BLaER1 treated with 17β-estradiol and CSF1 and Interleukin-3, amounts not matched to agents 10 nM and 100 nM (cell line): ENCODE measurements at regions not wholly inside any gene's neighbourhood (a gene's known extent, or its start where the extent isn't known, plus 50 kb on each side); places are given as distances from the start of the nearest gene placed in this dataset.

Experiments
- H3K27ac ChIP-seq, 11 experiments: shearing (Covaris generic); formaldehyde crosslinking; 2 replicates each; pipeline ENCODE4 v1.8.1; 2022
- H3K27me3 ChIP-seq, 11 experiments: shearing (Covaris generic); formaldehyde crosslinking; 2 replicates each; pipeline ENCODE4 v1.8.1; 2022
- H3K36me3 ChIP-seq, 11 experiments: shearing (Covaris generic); formaldehyde crosslinking; 2 replicates each; pipeline ENCODE4 v1.8.1; 2022
- H3K4me1 ChIP-seq, 10 experiments: shearing (Covaris generic); formaldehyde crosslinking; 2 replicates each; pipeline ENCODE4 v1.8.1; 2022
- H3K4me2 ChIP-seq, 11 experiments: shearing (Covaris generic); formaldehyde crosslinking; 2 replicates each; pipeline ENCODE4 v1.8.1; 2022
- H3K4me3 ChIP-seq, 10 experiments: shearing (Covaris generic); formaldehyde crosslinking; 2 replicates each; pipeline ENCODE4 v1.8.1; 2022
- H3K9ac ChIP-seq, 11 experiments: shearing (Covaris generic); formaldehyde crosslinking; 2 replicates each; pipeline ENCODE4 v1.8.1; 2022
- H3K9me3 ChIP-seq, 11 experiments: shearing (Covaris generic); formaldehyde crosslinking; replicated peaks in 1 of 11; 2 replicates each; pipeline ENCODE4 v1.8.1; 2022
- H4K20me1 ChIP-seq, 11 experiments: shearing (Covaris generic); formaldehyde crosslinking; 2 replicates each; pipeline ENCODE4 v1.8.1; 2022
- Cebpa-rat ChIP-seq, 11 experiments: shearing (Covaris generic); IDR thresholded peaks; 2 replicates each; pipeline ENCODE4 v1.8.1; 2022

DNA sequence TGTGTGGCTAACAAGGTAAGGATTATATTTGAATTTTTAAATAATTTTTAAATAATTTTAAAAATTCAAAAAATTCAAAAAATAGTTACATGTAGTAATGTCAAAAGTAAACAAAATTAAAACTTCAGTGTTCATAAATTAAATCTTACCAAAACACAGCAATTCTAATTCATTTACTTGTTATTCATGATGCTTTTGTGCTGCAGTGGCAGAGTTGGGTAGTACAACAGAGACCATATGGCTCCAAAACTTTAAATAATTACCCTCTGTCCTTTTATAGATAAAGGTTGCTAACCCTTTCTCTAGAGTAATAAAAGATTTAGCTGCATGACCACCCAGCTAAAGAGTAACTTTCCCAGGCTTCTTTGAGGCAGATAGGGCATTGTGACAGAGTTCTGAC lies 1355.6 kb downstream of the FSTL5 start:
- H3K27ac ChIP-seq: no peak overlapping the region
- TF ChIP-seq Cebpa-rat (IDR thresholded peaks at IDR 0.05): no peak
- no peak overlapping the region for H3K4me2 ChIP-seq
- H3K9ac ChIP-seq: no peak overlapping the region
- H3K36me3 ChIP-seq: no peaks in the 10 kb centered on the region
- H3K9me3 ChIP-seq: no peaks in the 10 kb centered on the region
- H3K4me3 ChIP-seq: no peak overlapping the region
- H4K20me1 ChIP-seq: no peaks in the 10 kb centered on the region
- H3K27me3 ChIP-seq: no peaks in the 10 kb centered on the region
- no peaks in the 10 kb centered on the region for H3K4me1 ChIP-seq

DNA sequence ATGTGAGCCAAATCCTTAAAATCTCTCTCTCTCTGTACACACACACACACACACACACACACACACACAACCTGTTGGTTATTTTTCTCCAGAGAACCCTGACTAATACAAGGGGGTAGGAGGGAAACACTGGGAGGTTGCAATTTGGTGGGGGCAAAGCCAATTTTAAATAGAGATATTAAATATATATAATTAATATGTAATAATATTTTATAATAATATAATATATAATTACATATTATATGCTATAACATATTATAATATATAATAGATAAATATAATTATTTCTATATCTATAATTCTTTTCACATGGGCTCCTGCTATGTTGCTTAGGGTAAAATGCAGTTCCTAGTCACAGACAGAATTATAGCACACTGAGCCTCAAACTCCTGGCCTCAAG lies 1354.2 kb downstream of the FSTL5 start:
- no peak for TF ChIP-seq Cebpa-rat (IDR thresholded peaks at IDR 0.05)
- no peak overlapping the region for H3K4me3 ChIP-seq
- H3K4me2 ChIP-seq: no peak overlapping the region
- H3K27me3 ChIP-seq: no peaks in the 10 kb centered on the region
- H3K27ac ChIP-seq: no peak overlapping the region
- no peaks in the 10 kb centered on the region for H3K4me1 ChIP-seq
- no peak overlapping the region for H3K9ac ChIP-seq
- H3K36me3 ChIP-seq: no peaks in the 10 kb centered on the region
- no peaks in the 10 kb centered on the region for H3K9me3 ChIP-seq
- no peaks in the 10 kb centered on the region for H4K20me1 ChIP-seq

DNA sequence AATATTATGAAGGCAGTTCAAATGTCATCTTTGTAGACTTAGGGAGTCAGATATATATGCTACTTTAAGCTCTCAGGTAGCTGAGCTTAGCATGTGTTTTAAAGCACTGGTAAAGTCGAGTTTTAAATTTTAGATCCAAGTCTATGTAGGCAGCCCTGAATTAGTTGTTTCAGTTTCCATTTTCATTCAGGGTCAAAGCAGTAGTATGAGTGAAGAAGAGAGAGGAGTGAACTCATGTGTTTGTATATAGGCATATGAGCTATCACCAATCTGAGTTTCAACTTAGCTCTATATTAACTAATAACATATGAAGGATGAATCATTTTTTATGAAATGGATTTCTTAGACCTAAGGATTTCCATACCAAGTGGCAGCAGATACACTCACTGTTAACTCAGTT lies 1353.4 kb downstream of the FSTL5 start:
- H3K36me3 ChIP-seq: no peaks in the 10 kb centered on the region
- no peak overlapping the region for H3K4me2 ChIP-seq
- H3K27ac ChIP-seq: no peak overlapping the region
- H3K4me1 ChIP-seq: no peaks in the 10 kb centered on the region
- no peak overlapping the region for H3K4me3 ChIP-seq
- TF ChIP-seq Cebpa-rat (IDR thresholded peaks at IDR 0.05): no peak
- no peaks in the 10 kb centered on the region for H4K20me1 ChIP-seq
- H3K27me3 ChIP-seq: no peaks in the 10 kb centered on the region
- H3K9ac ChIP-seq: no peak overlapping the region
- H3K9me3 ChIP-seq: no peaks in the 10 kb centered on the region

DNA sequence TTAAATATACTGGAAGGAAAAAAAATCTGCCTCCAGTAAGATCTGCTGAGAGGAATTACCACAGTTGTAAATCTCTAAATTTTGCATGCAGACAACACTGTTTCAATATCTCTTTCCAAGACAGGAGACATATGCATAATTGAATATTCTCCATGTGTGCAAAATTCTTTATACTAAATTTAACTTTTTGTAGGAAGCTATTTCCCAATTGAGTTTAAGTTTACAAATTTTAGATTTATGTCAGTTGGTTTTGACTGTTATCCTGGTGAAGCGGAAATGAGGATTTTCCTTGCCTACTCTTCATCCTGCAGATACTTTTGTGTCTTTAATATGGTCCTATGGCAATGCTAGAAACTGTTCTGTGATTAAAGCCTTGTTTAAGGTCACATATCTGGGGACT lies 1352.9 kb downstream of the FSTL5 start:
- Histone ChIP-seq H3K36me3 (no peaks in the 10 kb centered on the region), H3K9me3 (no peaks in the 10 kb centered on the region), H3K4me1 (no peaks in the 10 kb centered on the region), H3K9ac (no peak overlapping the region), H4K20me1 (no peaks in the 10 kb centered on the region), H3K4me2 (no peak overlapping the region), H3K27ac (no peak overlapping the region), H3K4me3 (no peak overlapping the region), H3K27me3 (no peaks in the 10 kb centered on the region)
- no peak for TF ChIP-seq Cebpa-rat (IDR thresholded peaks at IDR 0.05)

DNA sequence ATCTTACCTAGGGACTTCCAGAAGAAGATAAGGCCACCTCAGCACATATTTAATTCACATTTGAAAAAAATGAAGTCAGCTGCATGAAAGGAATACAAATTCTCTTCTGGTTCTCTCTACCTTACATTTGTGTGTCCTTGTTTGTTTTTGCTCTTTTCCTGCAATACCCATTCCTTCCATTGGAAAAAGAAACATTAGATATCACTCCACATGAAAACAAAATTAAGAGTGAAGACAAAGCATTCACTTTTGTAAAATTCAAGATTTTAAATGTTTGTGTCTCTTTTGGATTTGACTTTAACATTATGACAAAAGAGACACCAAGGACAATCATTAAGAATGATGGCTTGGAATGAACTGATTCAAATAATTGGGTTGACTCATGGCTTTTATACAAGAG lies 1351.8 kb downstream of the FSTL5 start:
- Histone ChIP-seq H3K4me2 (no peak overlapping the region), H3K27ac (no peak overlapping the region), H3K4me1 (no peaks in the 10 kb centered on the region), H3K4me3 (no peak overlapping the region), H3K36me3 (no peaks in the 10 kb centered on the region), H3K27me3 (no peaks in the 10 kb centered on the region), H4K20me1 (no peaks in the 10 kb centered on the region), H3K9me3 (no peaks in the 10 kb centered on the region), H3K9ac (no peak overlapping the region)
- no peak for TF ChIP-seq Cebpa-rat (IDR thresholded peaks at IDR 0.05)

DNA sequence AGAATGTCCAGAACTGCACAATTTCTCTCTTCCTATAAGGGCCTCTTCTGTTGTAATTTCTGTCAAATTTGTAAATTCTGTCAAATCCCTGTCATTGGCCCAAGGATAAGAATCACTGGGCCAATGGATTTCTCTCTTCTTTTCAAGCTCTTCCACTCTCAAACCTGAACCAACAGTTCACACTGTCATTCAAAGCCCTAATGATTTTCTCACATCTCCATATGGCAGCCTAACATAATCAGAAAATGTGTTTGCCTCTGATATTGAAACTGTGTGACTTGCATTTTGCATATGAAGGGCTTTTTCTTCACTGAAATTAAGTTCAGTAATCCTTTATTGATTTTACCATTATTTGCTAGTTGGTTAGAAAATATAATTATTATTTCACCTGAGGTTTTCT lies 1349.1 kb downstream of the FSTL5 start:
- H3K4me1 ChIP-seq: no peaks in the 10 kb centered on the region
- H3K27ac ChIP-seq: no peak overlapping the region
- H3K9ac ChIP-seq: no peak overlapping the region
- no peaks in the 10 kb centered on the region for H3K36me3 ChIP-seq
- H4K20me1 ChIP-seq: no peaks in the 10 kb centered on the region
- H3K27me3 ChIP-seq: no peaks in the 10 kb centered on the region
- TF ChIP-seq Cebpa-rat (IDR thresholded peaks at IDR 0.05): no peak
- H3K9me3 ChIP-seq: no peaks in the 10 kb centered on the region
- no peak overlapping the region for H3K4me2 ChIP-seq
- no peak overlapping the region for H3K4me3 ChIP-seq

- no peak for TF ChIP-seq Cebpa-rat (IDR thresholded peaks at IDR 0.05)
- no peaks in the 10 kb centered on the region for H3K36me3 ChIP-seq
- H3K9me3 ChIP-seq: no peaks in the 10 kb centered on the region
- H3K4me1 ChIP-seq: no peaks in the 10 kb centered on the region
- no peak overlapping the region for H3K27ac ChIP-seq
- no peak overlapping the region for H3K4me2 ChIP-seq
- no peaks in the 10 kb centered on the region for H3K27me3 ChIP-seq
- H3K4me3 ChIP-seq: no peak overlapping the region
- no peak overlapping the region for H3K9ac ChIP-seq
- no peaks in the 10 kb centered on the region for H4K20me1 ChIP-seq
These were observed 1345.2 kb downstream of the FSTL5 start for GRCh38 chr4:160818571-160818970.

DNA sequence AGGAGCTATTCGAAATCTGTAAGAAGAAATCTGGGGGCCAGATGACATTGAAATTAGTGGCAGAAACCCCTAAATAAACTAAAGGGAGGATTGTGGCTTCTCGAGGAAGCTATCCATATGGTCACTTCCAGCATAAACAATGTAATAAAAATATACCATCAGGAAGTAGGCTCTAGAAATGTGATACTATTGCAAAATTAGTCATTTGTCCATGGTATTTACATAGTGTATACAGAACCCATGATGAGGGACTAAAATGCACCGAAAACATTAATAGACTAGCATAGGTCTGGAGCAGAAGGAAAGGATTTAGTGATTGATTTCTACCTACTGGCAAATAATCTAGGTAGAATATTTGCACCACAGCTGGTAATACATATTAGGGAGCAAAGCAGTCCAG lies 1344.0 kb downstream of the FSTL5 start:
- no peak overlapping the region for H3K27ac ChIP-seq

DNA sequence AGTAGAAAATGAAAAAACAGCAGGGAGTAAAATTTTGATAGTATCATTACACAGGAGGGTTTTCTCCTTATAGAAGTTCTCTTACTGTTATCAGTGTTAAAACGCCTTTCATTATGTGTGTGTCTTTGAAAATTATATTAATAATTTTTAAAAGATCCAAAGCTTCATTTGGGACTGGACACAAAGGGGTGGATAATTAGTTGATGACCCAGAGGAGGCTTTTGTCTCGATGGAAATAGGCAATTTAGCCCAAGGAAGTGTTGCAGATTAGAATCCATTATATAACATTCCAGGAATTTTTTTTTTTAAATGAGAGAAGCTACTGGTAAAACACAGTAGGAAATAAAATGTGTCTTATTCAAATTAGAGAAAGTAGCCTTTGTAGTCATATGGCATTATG lies 1339.3 kb downstream of the FSTL5 start:
- H3K4me3 ChIP-seq: no peak overlapping the region
- no peaks in the 10 kb centered on the region for H4K20me1 ChIP-seq

More for the DNA sequence above, 1344.0 kb downstream of the FSTL5 start:
- H3K36me3 ChIP-seq: no peaks in the 10 kb centered on the region
- H3K4me1 ChIP-seq: no peaks in the 10 kb centered on the region
- no peak for TF ChIP-seq Cebpa-rat (IDR thresholded peaks at IDR 0.05)
- no peak overlapping the region for H3K4me2 ChIP-seq
- H3K9ac ChIP-seq: no peak overlapping the region
- H4K20me1 ChIP-seq: no peaks in the 10 kb centered on the region
- no peak overlapping the region for H3K4me3 ChIP-seq
- no peaks in the 10 kb centered on the region for H3K27me3 ChIP-seq
- H3K9me3 ChIP-seq: no peaks in the 10 kb centered on the region

DNA sequence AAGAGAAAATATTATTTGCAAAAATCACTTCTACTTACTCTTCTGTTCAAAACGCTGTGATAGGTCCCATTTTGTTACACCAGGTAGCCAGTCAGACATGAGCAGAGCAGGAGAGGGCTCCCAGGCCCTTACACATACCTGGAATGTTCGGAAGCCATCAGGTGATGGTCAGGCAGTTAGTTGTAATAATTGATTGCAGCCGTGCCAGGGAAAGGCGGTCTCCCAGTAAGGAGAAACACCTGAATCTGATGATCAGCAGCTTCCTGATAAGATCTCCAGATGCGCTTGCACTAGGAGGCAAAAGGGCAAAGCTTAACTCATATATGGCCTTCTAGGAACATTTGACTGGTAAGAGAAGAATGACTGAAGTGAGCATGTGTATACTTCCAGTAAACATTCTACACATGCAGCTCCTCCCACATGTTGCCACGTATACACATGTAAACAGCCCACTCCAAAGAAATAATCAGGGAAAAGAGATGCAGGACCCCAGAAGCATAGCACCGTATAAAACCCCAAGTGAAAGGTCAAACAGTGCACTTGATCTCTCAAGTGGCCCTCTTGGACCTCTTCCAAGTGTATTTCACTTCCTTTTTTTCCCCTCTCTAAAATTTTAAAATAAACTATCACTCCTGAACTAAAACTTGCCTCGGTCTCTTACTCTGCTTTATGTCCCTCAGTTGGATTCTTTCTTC lies 1338.0 kb downstream of the FSTL5 start:
- peak overlapping the region in 9 of 11 experiments; percentile 1 to 38 (median 24); a peak in 7 of 22 replicates for H3K4me2 ChIP-seq
- H3K27ac ChIP-seq: no peak overlapping the region
- H4K20me1 ChIP-seq: no peaks in the 10 kb centered on the region
- no peaks in the 10 kb centered on the region for H3K36me3 ChIP-seq
- H3K27me3 ChIP-seq: no peaks in the 10 kb centered on the region
- peaks cover 8 to 10% (median 9%) of the 10 kb centered on the region in 10 experiments; a peak in 17 of 20 replicates for H3K4me1 ChIP-seq
- H3K4me3 ChIP-seq: no peak overlapping the region
- TF ChIP-seq Cebpa-rat (IDR thresholded peaks at IDR 0.05): no peak
- H3K9me3 ChIP-seq: no peaks in the 10 kb centered on the region
- H3K9ac ChIP-seq: no peak overlapping the region

More for the DNA sequence above, 1339.3 kb downstream of the FSTL5 start:
- H3K9me3 ChIP-seq: no peaks in the 10 kb centered on the region
- H3K9ac ChIP-seq: no peak overlapping the region
- no peak overlapping the region for H3K27ac ChIP-seq
- TF ChIP-seq Cebpa-rat (IDR thresholded peaks at IDR 0.05): no peak
- no peaks in the 10 kb centered on the region for H3K36me3 ChIP-seq
- H3K27me3 ChIP-seq: no peaks in the 10 kb centered on the region
- no peak overlapping the region for H3K4me2 ChIP-seq
- peaks cover 8 to 10% (median 9%) of the 10 kb centered on the region in 10 experiments; a peak in 17 of 20 replicates for H3K4me1 ChIP-seq
